SKM-1 treated with dmso at 0.1 percent for 144 hours (cell line): ENCODE measurements at regions not wholly inside any gene's neighbourhood (a gene's known extent, or its start where the extent isn't known, plus 50 kb on each side); places are given as distances from the start of the nearest gene placed in this dataset.
"Not testable (repeated sequence)": the region's sequence is repeated elsewhere in the genome, so short reads cannot be mapped to it uniquely, and the experiment has no call there.

Experiments used
- DNase-seq: peaks from one replicate; lab custom pipeline; 2025; ENCODE audit not compliant: unreplicated experiment; lab: John Stamatoyannopoulos, UW

DNA sequence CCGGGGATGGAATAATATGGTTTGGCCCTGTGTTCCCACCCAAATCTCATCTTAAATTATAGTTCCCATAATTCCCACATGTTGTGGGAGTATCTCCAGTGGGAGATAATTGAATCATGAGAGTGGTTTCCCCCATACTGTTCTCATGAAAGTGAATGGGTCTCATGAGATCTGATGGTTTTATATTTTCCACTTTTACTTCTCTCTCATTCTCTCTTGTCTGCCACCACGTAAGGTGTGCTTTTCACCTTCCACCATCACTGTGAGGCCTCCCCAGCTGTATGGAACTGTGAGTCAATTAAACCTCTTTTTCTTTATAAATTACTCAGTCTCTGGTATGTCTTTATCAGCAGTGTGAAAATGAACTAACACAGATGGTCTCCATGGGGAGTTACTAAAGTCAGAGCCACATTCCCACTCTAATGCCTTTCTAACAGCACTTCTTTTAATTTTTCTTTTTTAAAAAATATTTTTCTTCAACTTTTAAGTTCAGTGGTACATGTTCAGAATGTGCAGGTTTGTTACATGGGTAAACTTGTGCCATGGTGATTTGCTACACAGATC, 306.6 kb downstream of the DTHD1 start:
- DNase-seq: no peak

GRCh38 chr4:36590343-36590742, 308.9 kb downstream of the DTHD1 start:
- DNase-seq: no peak

DNA sequence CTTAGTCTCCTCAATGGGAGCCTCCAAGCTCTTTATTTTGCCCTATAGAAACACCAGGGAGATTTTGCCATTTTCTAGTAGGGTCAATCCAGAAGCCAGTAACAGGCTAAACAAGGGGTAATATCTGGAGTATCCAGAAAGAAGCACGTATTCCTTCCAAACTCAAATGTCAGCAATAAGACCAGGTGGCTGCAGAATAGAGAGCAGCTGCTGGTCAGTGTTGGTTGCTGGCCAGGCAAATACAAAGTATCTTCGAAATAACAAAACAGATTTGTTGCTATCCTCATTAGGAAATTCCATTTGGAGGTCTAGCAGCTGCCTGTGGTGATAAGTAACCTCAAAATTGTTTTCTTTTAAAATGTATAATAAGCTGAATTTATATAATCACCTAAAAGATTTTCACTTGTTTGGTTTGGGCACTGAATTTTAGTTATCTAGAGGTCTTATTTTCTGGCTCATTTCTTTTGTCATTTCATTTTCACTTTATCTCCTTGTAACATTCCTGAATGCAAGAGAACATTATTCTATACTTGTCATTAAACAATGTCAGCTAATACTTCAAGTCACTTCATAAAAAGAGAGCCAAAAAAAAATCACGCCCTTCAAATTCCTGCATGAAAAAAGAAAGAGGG, 320.6 kb downstream of the DTHD1 start:
- DNase-seq: no peak

DNA sequence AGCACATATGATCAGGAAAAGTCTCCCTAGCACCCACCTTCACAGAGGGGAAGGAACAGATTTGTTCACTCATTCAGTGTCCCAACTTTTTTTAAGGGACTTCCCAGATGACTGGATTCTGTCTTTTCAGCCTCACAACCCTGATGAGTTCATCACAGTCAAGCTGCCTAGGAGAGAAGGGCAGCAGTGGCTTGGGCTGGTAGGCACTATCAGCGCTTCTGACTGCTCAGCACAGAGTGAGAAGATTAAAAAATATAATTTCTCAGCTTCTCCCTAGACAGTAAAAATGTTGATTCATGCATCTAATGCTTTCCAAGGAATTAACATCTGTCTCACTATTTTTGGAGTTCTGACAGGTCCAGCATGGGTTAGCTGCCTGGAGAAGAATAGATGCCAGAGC, 328.2 kb downstream of the DTHD1 start:
- DNase-seq: no peak

DNA sequence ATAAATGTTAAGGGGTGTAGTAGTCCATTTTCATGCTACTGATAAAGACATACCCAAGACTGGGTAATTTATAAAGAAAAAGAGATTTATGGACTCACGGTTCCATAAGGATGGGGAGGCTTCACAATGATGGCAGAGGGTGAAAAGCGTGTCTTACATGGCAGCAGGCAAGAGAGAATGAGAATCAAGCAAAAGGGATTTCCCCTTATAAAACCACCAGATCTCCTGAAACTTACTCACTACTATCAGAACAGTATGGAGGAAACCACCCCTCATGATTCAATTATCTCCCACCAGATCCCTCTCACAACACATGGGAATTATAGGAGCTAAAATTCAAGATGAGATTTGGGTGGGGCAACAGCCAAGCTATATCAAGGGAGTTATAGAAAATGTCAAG, 329.2 kb downstream of the DTHD1 start:
- no peak for DNase-seq

GRCh38 chr4:36613142-36613541, 331.7 kb downstream of the DTHD1 start:
- DNase-seq: not testable (repeated sequence)

DNA sequence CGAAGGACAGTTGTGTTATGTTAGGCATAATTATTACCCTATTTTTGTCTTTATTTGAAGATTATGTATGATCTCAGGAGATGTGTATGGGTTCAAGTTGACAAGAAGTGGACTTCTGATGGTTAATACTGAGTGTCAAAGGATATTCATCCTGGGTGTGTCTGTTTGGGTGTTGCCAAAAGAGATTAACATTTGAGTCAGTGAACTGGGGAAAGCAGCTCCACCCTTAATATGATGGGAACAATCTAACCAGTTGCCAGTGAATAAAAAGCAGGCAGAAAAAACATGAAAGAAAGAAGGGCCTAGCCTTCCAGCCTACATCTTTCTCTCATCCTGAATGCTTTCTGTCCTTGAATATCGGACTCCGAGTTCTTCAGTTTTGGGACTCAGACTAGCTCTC, 332.6 kb downstream of the DTHD1 start:
- DNase-seq: no peak

DNA sequence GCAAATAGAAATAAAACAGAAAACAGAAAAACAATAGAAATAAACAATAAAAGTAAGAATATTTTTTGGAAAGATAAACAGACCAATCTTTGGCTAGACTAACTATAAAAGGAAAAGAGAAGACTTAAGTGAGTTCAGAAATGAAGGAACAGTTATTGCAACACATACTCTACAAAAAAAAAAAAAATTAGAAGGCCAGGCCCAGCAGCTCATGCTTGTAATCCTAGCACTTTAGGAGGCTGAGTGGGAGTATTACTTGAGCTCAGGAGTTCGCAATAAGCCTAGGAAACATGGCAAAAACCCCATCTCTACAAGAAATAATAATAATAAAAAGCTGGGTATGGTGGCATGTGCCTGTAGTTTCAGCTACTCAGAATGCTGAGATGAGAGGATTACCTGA, 336.7 kb downstream of the DTHD1 start:
- no peak for DNase-seq

GRCh38 chr4:36624030-36624429, 342.6 kb downstream of the DTHD1 start:
- no peak for DNase-seq

- no peak for DNase-seq
Observed at GRCh38 chr4:36638273-36638811, 356.9 kb downstream of the DTHD1 start.

GRCh38 chr4:36640876-36641275, 359.5 kb downstream of the DTHD1 start:
- no peak for DNase-seq

GRCh38 chr4:36651253-36651652, 369.8 kb downstream of the DTHD1 start:
- no peak for DNase-seq

DNA sequence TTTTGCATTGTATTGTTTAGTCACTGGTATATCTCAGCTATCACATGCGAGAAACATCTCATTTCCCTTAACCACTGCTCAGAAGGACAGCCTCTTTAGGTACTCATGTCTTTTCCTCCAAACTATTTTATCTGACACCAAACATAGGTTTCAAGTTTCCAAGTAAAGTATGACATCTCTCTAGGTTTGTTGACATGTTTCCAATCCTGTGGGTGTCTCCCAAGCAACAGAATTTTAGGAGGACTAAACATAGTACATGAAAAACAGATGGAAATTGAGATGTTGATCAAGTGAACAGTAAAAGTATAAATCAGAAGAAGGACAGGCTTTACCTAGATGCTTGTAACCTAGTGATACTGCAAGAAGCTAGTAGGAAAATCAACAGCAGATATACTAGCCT, 371.4 kb downstream of the DTHD1 start:
- no peak for DNase-seq

GRCh38 chr4:36665985-36666527, 384.6 kb downstream of the DTHD1 start:
- DNase-seq: no peak

DNA sequence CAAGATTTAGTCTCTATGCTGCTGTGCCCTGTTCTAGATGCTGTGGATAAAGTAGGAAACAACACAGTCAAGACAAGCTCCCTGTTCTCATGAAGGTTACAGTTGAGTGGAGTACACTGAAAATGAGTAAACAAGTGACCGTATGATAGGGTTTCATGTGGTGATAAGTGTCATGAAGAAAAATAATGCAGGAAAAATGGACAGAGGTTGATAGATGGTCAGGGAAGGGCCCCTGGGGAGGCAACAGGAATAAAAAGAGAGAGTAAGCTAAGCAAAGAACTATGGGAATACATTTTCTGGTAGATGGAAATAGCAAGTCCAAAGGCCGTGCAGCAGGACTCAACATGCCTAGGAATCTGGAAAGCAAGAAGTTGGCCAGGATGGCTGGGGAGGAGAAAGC, 394.0 kb downstream of the DTHD1 start:
- no peak for DNase-seq

DNA sequence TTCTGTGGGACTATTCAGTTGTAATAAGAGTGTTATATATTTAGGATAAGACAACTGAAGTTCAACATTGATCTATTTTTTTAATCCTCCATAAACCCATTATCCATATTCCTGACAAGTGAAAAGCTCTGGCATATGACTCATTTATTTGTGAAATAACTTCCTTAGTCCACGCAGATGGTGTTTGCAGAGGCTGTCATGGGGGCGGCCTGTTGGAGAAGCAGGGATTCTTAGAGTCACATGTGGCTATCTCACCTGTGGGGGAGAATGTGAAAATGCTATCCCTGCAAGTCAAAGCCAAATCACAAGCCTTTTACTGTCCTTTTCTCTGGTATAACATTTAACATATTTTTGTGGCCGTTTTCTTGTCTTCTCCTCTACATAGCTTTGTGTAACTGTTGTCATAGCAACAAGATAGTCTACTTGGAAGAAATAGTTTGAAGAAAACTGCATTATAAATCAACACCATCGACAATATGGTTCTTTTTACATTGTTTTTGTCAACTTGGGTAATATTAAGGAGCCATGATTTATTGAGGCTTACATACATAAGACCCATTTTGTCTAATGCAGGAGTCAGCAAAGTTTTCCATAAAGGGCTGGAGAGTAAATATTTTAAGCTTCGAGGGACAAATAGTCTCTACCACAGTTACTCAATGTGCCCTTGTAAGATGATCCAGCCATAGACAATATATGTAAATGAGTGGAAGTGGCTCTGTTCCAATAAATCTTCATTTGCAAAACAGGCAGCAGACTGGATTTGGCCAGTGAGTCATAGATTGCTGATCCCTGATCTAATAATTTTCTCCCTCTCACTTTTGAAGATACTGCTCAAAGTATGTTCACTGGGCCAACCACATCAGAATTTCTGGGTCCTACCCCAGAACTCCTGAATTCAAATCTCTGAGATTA, 395.0 kb downstream of the DTHD1 start:
- no peak for DNase-seq

DNA sequence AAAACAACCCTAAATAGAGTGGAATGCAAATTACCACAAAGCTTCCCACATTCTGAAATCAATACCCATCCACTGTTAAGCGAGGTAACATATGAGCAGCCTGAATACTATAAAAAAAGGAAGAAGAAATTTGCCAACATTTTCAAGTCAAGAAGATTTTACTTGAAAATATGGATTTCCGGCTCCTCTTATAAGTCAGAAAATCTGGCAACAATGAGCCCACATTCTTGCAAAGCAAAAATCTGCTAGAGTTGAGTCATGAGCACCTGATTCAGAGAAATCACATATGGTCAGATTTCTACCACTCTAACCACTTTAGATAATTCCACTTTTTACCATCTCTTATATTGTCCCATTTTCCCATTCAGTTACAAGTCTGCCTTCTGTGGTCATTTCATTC, 395.7 kb downstream of the DTHD1 start:
- no peak for DNase-seq

GRCh38 chr4:36677874-36678273, 396.5 kb downstream of the DTHD1 start:
- no peak for DNase-seq

- no peak for DNase-seq
Observed at GRCh38 chr4:36687681-36688080, 406.3 kb downstream of the DTHD1 start.

GRCh38 chr4:36692586-36692985, 411.2 kb downstream of the DTHD1 start:
- DNase-seq: no peak

GRCh38 chr4:36702245-36702644, 420.8 kb downstream of the DTHD1 start:
- no peak for DNase-seq

- DNase-seq: no peak
Observed at GRCh38 chr4:36704289-36704688, 422.9 kb downstream of the DTHD1 start.
